Transverse colon (tissue), 4 donors: ENCODE measurements at regions not wholly inside any gene's neighbourhood (a gene's known extent, or its start where the extent isn't known, plus 50 kb on each side); places are given as distances from the start of the nearest gene placed in this dataset.

Experiments used
- DNase-seq: peaks from one replicate; pipeline ENCODE4 v3.0.0-alpha.2; 2019
- H3K27ac ChIP-seq, 4 donors: fragments of 200-600 bp; sonication (generic); 2 replicates each; pipeline ENCODE4 v1.5.1; 2016 to 2018; ENCODE audit warnings: inconsistent platforms in 4 of 4
- H3K27me3 ChIP-seq: fragments of 200-600 bp; sonication (generic); 2 replicates; pipeline ENCODE4 v1.5.1; 2017; ENCODE audit warnings: inconsistent platforms
- H3K36me3 ChIP-seq, 4 donors: fragments of 200-600 bp; sonication (generic); 2 replicates each; pipeline ENCODE4 v1.5.1; 2017 to 2019; ENCODE audit warnings: inconsistent platforms in 4 of 4
- H3K4me1 ChIP-seq, 4 donors: fragments of 200-600 bp; sonication (generic); 2 replicates each; pipeline ENCODE4 v1.5.1; 2017 to 2020; ENCODE audit warnings: inconsistent platforms in 4 of 4
- H3K4me3 ChIP-seq, 4 donors: fragments of 200-600 bp; sonication (generic); 1 replicate in 1 of 4; 2 replicates in 3 of 4; pipeline versions ENCODE4 v1.5.1 to v1.6.1; 2017 to 2019; ENCODE audit warnings: inconsistent platforms in 4 of 4
- H3K9me3 ChIP-seq, 2 donors: fragments of 200-600 bp; sonication (generic); 2 replicates each; pipeline ENCODE4 v1.5.1; 2017 to 2019; ENCODE audit warnings: inconsistent platforms in 2 of 2
- EP300 ChIP-seq: sonication (generic); formaldehyde crosslinking; IDR thresholded peaks from one replicate; pipeline ENCODE4 v1.6.1; 2017; ENCODE audit warnings: antibody characterized with exemption, low read depth
- POLR2A ChIP-seq: fragments of 450-650 bp; IDR thresholded peaks from one replicate; pipeline ENCODE4 v1.6.1; 2016; ENCODE audit warnings: antibody characterized with exemption, mild to moderate bottlenecking, moderate library complexity
- POLR2AphosphoS5 ChIP-seq, 3 donors: sonication (generic); formaldehyde crosslinking; IDR thresholded peaks; one replicate each; pipeline ENCODE4 v1.6.1; 2016; ENCODE audit warnings: antibody characterized with exemption in 3 of 3
- WGBS, 2 donors: methylation state at CpG; one replicate each; pipeline ENCODE4 v1.1.5; 2018; ENCODE audit warnings: low coverage in 1 of 2; 5-methylcytosine and 5-hydroxymethylcytosine counted together
- in situ Hi-C, 4 donors: fragments of 200-750 bp; cut with MboI; loops; one replicate each; pipeline versions ENCODE4 v1.15.0 to v1.15.1; 2017; ENCODE audit warnings: low sequenced_read_pairs in 3 of 4, low pct_ligation_motif_present in 1 of 4, low pct_unique_long_range_greater_than_20kb in 1 of 4
- intact Hi-C: fragments of 100-400 bp; cut with DNase I; formaldehyde crosslinking; loops from one replicate; pipeline ENCODE4 v1.15.1; 2023; ENCODE audit warnings: low total_unique reads
- TF ChIP-seq, protein P1 (sequence below), 5 experiments: fragments of 200-600 bp in 3 of 5; fragments of 450-650 bp in 2 of 5; sonication (generic) in 3 of 5; IDR thresholded peaks; 1 replicate in 2 of 5; 2 replicates in 3 of 5; pipeline ENCODE4 v1.5.1; 2016 to 2017; ENCODE audit warnings: antibody characterized with exemption in 5 of 5, inconsistent platforms in 3 of 5, mild to moderate bottlenecking in 2 of 5, moderate library complexity in 1 of 5

DNA sequence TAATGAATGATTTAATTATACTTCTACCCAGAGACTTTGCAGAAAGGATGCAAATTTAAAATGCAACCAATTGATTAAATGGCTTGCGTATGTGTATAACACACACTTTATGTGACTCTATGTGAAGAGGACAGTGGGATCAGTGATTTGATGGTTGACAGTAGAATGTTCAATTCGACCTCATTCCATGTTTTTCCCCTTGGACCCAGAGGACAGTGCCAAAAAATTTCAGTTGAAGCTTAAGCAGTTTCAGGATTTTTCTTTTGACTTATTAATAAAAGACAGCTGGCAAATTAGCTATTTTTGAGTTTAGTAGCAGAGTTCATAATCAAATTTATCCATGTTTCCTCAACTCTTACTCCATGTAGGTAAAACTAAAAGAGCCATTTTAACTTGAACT lies 742.4 kb upstream of the NR2F2 start:
- Histone ChIP-seq H3K36me3 (no peaks in the 10 kb centered on the region), H3K9me3 (no peaks in the 10 kb centered on the region), H3K27ac (no peak overlapping the region), H3K4me1 (no peaks in the 10 kb centered on the region), H3K27me3 (no peaks in the 10 kb centered on the region), H3K4me3 (no peak overlapping the region)
- intact Hi-C loops (no loop called here), in situ Hi-C loops (no loop called here)
- no peak for DNase-seq
- WGBS, 2 donors = 68 to 79% methylated on average over 2 of the region's 2 CpGs
- no peak for TF ChIP-seq POLR2AphosphoS5 (IDR thresholded peaks at IDR 0.05)
- TF ChIP-seq EP300 = no peak
- TF ChIP-seq, protein P1, sequence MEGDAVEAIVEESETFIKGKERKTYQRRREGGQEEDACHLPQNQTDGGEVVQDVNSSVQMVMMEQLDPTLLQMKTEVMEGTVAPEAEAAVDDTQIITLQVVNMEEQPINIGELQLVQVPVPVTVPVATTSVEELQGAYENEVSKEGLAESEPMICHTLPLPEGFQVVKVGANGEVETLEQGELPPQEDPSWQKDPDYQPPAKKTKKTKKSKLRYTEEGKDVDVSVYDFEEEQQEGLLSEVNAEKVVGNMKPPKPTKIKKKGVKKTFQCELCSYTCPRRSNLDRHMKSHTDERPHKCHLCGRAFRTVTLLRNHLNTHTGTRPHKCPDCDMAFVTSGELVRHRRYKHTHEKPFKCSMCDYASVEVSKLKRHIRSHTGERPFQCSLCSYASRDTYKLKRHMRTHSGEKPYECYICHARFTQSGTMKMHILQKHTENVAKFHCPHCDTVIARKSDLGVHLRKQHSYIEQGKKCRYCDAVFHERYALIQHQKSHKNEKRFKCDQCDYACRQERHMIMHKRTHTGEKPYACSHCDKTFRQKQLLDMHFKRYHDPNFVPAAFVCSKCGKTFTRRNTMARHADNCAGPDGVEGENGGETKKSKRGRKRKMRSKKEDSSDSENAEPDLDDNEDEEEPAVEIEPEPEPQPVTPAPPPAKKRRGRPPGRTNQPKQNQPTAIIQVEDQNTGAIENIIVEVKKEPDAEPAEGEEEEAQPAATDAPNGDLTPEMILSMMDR (IDR thresholded peaks at IDR 0.05) = no peak
- no peak for TF ChIP-seq POLR2A

GRCh38 chr15:95590533-95591044 lies 739.9 kb upstream of the NR2F2 start:
- 53 to 76% methylated on average over 2 to 5 of the region's 5 CpGs for WGBS, 2 donors

GRCh38 chr15:95591270-95591669 lies 739.2 kb upstream of the NR2F2 start:
- no peak for DNase-seq
- 52 to 77% methylated on average over 5 of the region's 5 CpGs for WGBS, 2 donors
- H3K36me3 ChIP-seq = no peaks in the 10 kb centered on the region
- in situ Hi-C loops = no loop called here
- no peak overlapping the region for H3K4me3 ChIP-seq
- TF ChIP-seq, protein P1 (IDR thresholded peaks at IDR 0.05) = no peak
- TF ChIP-seq EP300 = no peak
- no peak for TF ChIP-seq POLR2A
- no peaks in the 10 kb centered on the region for H3K4me1 ChIP-seq
- intact Hi-C loops = no loop called here
- no peaks in the 10 kb centered on the region for H3K27me3 ChIP-seq
- no peaks in the 10 kb centered on the region for H3K9me3 ChIP-seq
- H3K27ac ChIP-seq = no peak overlapping the region

More at GRCh38 chr15:95590533-95591044, 739.9 kb upstream of the NR2F2 start:
- DNase-seq = no peak
- Histone ChIP-seq H3K9me3 (no peaks in the 10 kb centered on the region), H3K27me3 (no peaks in the 10 kb centered on the region), H3K36me3 (no peaks in the 10 kb centered on the region), H3K4me3 (no peak overlapping the region), H3K27ac (no peak overlapping the region), H3K4me1 (no peaks in the 10 kb centered on the region)
- intact Hi-C loops = no loop called here
- TF ChIP-seq POLR2A = no peak
- peak in 1 of 3 donors; percentile 53 for TF ChIP-seq POLR2AphosphoS5 (IDR thresholded peaks at IDR 0.05)
- peak; percentile 46 for TF ChIP-seq EP300
- TF ChIP-seq, protein P1 (IDR thresholded peaks at IDR 0.05) = no peak
- in situ Hi-C loops = no loop called here

GRCh38 chr15:95591886-95592285 lies 738.6 kb upstream of the NR2F2 start:
- no peak for TF ChIP-seq POLR2AphosphoS5 (IDR thresholded peaks at IDR 0.05)
- Histone ChIP-seq H3K36me3 (no peaks in the 10 kb centered on the region), H3K27me3 (no peaks in the 10 kb centered on the region), H3K27ac (no peak overlapping the region), H3K9me3 (no peaks in the 10 kb centered on the region), H3K4me3 (no peak overlapping the region), H3K4me1 (no peaks in the 10 kb centered on the region)
- no peak for DNase-seq
- in situ Hi-C loops (no loop called here), intact Hi-C loops (no loop called here)
- WGBS, 2 donors = 87 to 93% methylated on average over 2 to 3 of the region's 3 CpGs

- Histone ChIP-seq H3K4me1 (no peaks in the 10 kb centered on the region), H3K36me3 (no peaks in the 10 kb centered on the region), H3K4me3 (no peak overlapping the region), H3K27ac (no peak overlapping the region), H3K9me3 (no peaks in the 10 kb centered on the region), H3K27me3 (no peaks in the 10 kb centered on the region)
- WGBS, 2 donors = 77 to 89% methylated on average over 2 to 4 of the region's 4 CpGs
- in situ Hi-C loops = no loop called here
- intact Hi-C loops = no loop called here
- TF ChIP-seq POLR2AphosphoS5 (IDR thresholded peaks at IDR 0.05) (no peak), EP300 (no peak), POLR2A (no peak)
- TF ChIP-seq, protein P1 (IDR thresholded peaks at IDR 0.05) = no peak
- DNase-seq = no peak
Observed at GRCh38 chr15:95594496-95594895, 736.0 kb upstream of the NR2F2 start.
